Trophoblast cell (in vitro differentiated cells and primary cell): ENCODE measurements at regions not wholly inside any gene's neighbourhood (a gene's known extent, or its start where the extent isn't known, plus 50 kb on each side); places are given as distances from the start of the nearest gene placed in this dataset.
"Not testable (repeated sequence)": the region's sequence is repeated elsewhere in the genome, so short reads cannot be mapped to it uniquely, and the experiment has no call there.

ENCODE experiments used
- DNase-seq, 2 donors: peaks; one replicate each; pipeline ENCODE4 v3.0.0-alpha.2; 2016
- H2AFZ ChIP-seq: 2 replicates; pipeline ENCODE4 v1.6.1; 2013; ENCODE audit warnings: low read length, moderate library complexity, mild to moderate bottlenecking; ENCODE audit not compliant: insufficient read depth, poor library complexity
- H2AK5ac ChIP-seq: 2 replicates; pipeline ENCODE4 v1.6.1; 2013; ENCODE audit warnings: mild to moderate bottlenecking, low read length
- H2BK120ac ChIP-seq: 2 replicates; pipeline ENCODE4 v1.6.1; 2013; ENCODE audit warnings: low read length, mild to moderate bottlenecking, moderate library complexity; ENCODE audit not compliant: insufficient read depth, poor library complexity
- H2BK12ac ChIP-seq: 2 replicates; pipeline ENCODE4 v1.6.1; 2013; ENCODE audit warnings: mild to moderate bottlenecking, low read length, moderate library complexity
- H2BK5ac ChIP-seq: 2 replicates; pipeline ENCODE4 v1.6.1; 2013; ENCODE audit warnings: low read length, low read depth, moderate library complexity, mild to moderate bottlenecking; ENCODE audit not compliant: poor library complexity
- H3K14ac ChIP-seq: 2 replicates; pipeline ENCODE4 v1.6.1; 2013; ENCODE audit warnings: mild to moderate bottlenecking, low read length
- H3K18ac ChIP-seq: 2 replicates; pipeline ENCODE4 v1.6.1; 2013; ENCODE audit warnings: mild to moderate bottlenecking, low read length
- H3K23ac ChIP-seq: 2 replicates; pipeline ENCODE4 v1.6.1; 2013; ENCODE audit warnings: low read length
- H3K27ac ChIP-seq: 2 replicates; pipeline ENCODE4 v1.5.1; 2013; ENCODE audit warnings: low read depth, mild to moderate bottlenecking, inconsistent platforms, low read length, moderate library complexity
- H3K27me3 ChIP-seq: 2 replicates; pipeline ENCODE4 v1.6.1; 2013; ENCODE audit warnings: inconsistent platforms, mild to moderate bottlenecking, low read length, moderate library complexity; ENCODE audit not compliant: insufficient read depth
- H3K36me3 ChIP-seq, 2 experiments: 1 replicate in 1 of 2; 2 replicates in 1 of 2; pipeline ENCODE4 v1.6.1; 2013; ENCODE audit warnings: low read length in 2 of 2, mild to moderate bottlenecking in 2 of 2, moderate library complexity in 1 of 2; ENCODE audit not compliant: insufficient read depth in 2 of 2, control insufficient read depth in 1 of 2
- H3K4ac ChIP-seq: 2 replicates; pipeline ENCODE4 v1.6.1; 2013; ENCODE audit warnings: low read depth, mild to moderate bottlenecking, low read length, moderate library complexity
- H3K4me1 ChIP-seq, 2 experiments: 1 replicate in 1 of 2; 2 replicates in 1 of 2; pipeline ENCODE4 v1.6.1; 2013; ENCODE audit warnings: low read length in 2 of 2, mild to moderate bottlenecking in 2 of 2, moderate library complexity in 1 of 2; ENCODE audit not compliant: insufficient read depth in 2 of 2, control insufficient read depth in 1 of 2
- H3K4me2 ChIP-seq: 2 replicates; pipeline ENCODE4 v1.6.1; 2013; ENCODE audit warnings: inconsistent platforms, mild to moderate bottlenecking, low read length, moderate library complexity
- H3K4me3 ChIP-seq: 2 replicates; pipeline ENCODE4 v1.5.1; 2013; ENCODE audit warnings: mild to moderate bottlenecking, low read depth, low read length, inconsistent platforms
- H3K79me1 ChIP-seq: one replicate; pipeline ENCODE4 v1.6.1; 2013; ENCODE audit warnings: low read length
- H3K79me2 ChIP-seq: 2 replicates; pipeline ENCODE4 v1.6.1; 2013; ENCODE audit warnings: low read length, mild to moderate bottlenecking; ENCODE audit not compliant: control insufficient read depth, insufficient read depth, poor library complexity
- H3K9ac ChIP-seq: 2 replicates; pipeline ENCODE4 v1.6.1; 2013; ENCODE audit warnings: mild to moderate bottlenecking, low read length
- H3K9me3 ChIP-seq: 2 replicates; pipeline ENCODE4 v1.6.1; 2013; ENCODE audit warnings: low read depth, mild to moderate bottlenecking, control low read depth, inconsistent platforms, low read length; ENCODE audit not compliant: insufficient read depth
- H4K12ac ChIP-seq: 2 replicates; pipeline ENCODE4 v1.6.1; 2013; ENCODE audit warnings: low read depth, mild to moderate bottlenecking, low read length, moderate library complexity
- H4K8ac ChIP-seq: 2 replicates; pipeline ENCODE4 v1.6.1; 2013; ENCODE audit warnings: low read depth, mild to moderate bottlenecking, low read length, moderate library complexity
- H4K91ac ChIP-seq: one replicate; pipeline ENCODE4 v1.6.1; 2013; ENCODE audit warnings: low read depth, mild to moderate bottlenecking, low read length, moderate library complexity
- WGBS: extraction: QIAGEN DNeasy Blood & Tissue Kit; methylation state at CpG from one replicate; pipeline ENCODE4 v1.1.7; 2013; ENCODE audit warnings: missing lambda C conversion rate; ENCODE audit not compliant: insufficient read length, insufficient coverage; ENCODE audit errors: extremely low coverage; 5-methylcytosine and 5-hydroxymethylcytosine counted together

DNA sequence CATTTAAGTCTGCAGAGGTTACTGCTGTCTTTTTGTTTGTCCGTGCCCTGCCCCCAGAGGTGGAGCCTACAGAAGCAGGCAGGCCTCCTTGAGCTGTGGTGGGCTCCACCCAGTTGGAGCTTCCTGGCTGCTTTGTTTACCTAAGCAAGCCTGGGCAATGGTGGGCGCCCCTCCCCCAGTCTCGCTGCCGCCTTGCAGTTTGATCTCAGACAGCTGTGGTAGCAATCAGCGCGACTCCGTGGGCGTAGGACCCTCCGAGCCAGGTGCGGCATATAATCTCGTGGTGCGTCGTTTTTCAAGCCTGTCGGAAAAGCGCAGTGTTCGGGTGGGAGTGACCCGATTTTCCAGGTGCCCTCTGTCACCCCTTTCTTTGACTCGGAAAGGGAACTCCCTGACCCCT, 253.3 kb upstream of the PITX2 start:
- H3K9ac ChIP-seq, H3K18ac ChIP-seq, H3K27ac ChIP-seq, H2BK12ac ChIP-seq, DNase-seq, H3K9me3 ChIP-seq, H2AK5ac ChIP-seq, H3K36me3 ChIP-seq, H3K4me2 ChIP-seq, H2BK120ac ChIP-seq, H3K14ac ChIP-seq, H3K4me1 ChIP-seq, H3K79me2 ChIP-seq, H3K4ac ChIP-seq, H3K4me3 ChIP-seq, H2AFZ ChIP-seq, H3K79me1 ChIP-seq, H3K27me3 ChIP-seq, H4K91ac ChIP-seq, H2BK5ac ChIP-seq, H3K23ac ChIP-seq: not testable (repeated sequence)
- Histone ChIP-seq H4K8ac (peak overlapping the region; percentile 38), H4K12ac (peak overlapping the region; percentile 43)
- WGBS: no CpG with 5 or more reads among the region's 18 CpGs

DNA sequence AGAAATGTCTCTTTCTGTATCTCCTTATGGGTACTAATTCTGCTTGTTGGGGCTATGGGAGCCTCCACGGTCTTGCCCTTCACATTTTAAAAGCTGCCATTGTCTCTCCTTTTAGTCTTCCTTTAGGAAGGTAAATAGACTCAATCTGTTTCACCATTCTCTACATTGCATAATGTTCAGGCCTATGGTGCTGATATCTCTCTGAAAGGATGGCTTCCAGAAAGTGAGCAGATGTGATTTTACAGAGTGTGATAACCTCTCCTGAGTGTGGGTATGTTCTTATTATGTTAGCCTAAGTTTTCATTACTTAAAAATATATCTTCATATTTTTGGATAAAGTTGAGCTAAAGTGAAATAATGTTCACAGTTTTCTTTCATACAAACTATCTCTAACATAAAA, 254.0 kb upstream of the PITX2 start:
- WGBS: no CpG with 5 or more reads among the region's 1 CpG
- H3K79me1 ChIP-seq: no peaks in the 10 kb centered on the region
- no peaks in the 10 kb centered on the region for H3K4me1 ChIP-seq
- no peak overlapping the region for H3K9ac ChIP-seq
- H3K79me2 ChIP-seq: no peaks in the 10 kb centered on the region
- no peak overlapping the region for H3K4ac ChIP-seq
- no peak overlapping the region for H4K12ac ChIP-seq
- H3K23ac ChIP-seq: no peak overlapping the region
- H2AK5ac ChIP-seq: no peak overlapping the region
- H3K18ac ChIP-seq: no peak overlapping the region
- no peak overlapping the region for H3K14ac ChIP-seq
- H3K27me3 ChIP-seq: no peaks in the 10 kb centered on the region
- H4K8ac ChIP-seq: no peak overlapping the region
- H3K4me3 ChIP-seq: no peak overlapping the region
- H2BK120ac ChIP-seq: no peak overlapping the region
- no peaks in the 10 kb centered on the region for H3K9me3 ChIP-seq
- no peak overlapping the region for H2BK5ac ChIP-seq
- no peak overlapping the region for H2AFZ ChIP-seq
- H3K27ac ChIP-seq: no peak overlapping the region
- H3K36me3 ChIP-seq: no peaks in the 10 kb centered on the region
- no peak overlapping the region for H4K91ac ChIP-seq
- no peak overlapping the region for H3K4me2 ChIP-seq
- no peak overlapping the region for H2BK12ac ChIP-seq
- DNase-seq: no peak

DNA sequence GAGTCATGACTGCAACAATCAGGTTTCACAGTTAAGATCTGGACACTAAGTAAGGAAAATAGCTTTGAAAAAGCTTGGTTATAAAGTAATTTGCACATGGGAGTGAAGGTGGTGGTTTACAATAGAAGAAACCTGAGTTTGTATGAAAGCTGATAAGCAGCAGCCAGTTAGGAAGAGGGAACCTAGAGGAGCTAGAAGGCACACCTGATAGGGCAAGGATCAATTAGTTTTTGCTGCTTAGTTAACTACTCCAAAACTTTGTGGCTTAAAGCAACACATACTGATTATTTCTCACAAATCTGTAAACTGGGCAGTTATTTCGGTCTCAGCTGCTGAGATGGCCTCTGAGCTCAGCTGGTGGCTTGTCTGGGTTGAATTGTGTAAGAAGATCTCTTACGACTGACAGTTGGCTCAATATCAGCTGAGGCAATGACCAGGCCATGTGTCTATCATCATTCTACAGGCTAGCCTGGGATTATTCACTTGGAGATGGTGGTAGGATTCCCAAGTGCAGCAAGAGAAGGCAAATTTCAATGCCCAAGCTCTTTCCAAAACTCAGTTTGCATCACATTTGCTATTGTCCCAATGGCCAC, 255.0 kb upstream of the PITX2 start:
- no peak overlapping the region for H2BK120ac ChIP-seq
- H2AK5ac ChIP-seq: no peak overlapping the region
- H4K8ac ChIP-seq: no peak overlapping the region
- no peaks in the 10 kb centered on the region for H3K9me3 ChIP-seq
- H3K4me1 ChIP-seq: no peaks in the 10 kb centered on the region
- H4K91ac ChIP-seq: no peak overlapping the region
- WGBS: no CpG with 5 or more reads among the region's 2 CpGs
- peak; percentile 4 to 6 for DNase-seq
- no peak overlapping the region for H3K18ac ChIP-seq
- no peak overlapping the region for H3K27ac ChIP-seq
- H3K4me3 ChIP-seq: no peak overlapping the region
- H3K4ac ChIP-seq: no peak overlapping the region
- H3K79me2 ChIP-seq: no peaks in the 10 kb centered on the region
- no peak overlapping the region for H3K9ac ChIP-seq
- H2AFZ ChIP-seq: no peak overlapping the region
- no peak overlapping the region for H4K12ac ChIP-seq
- no peaks in the 10 kb centered on the region for H3K79me1 ChIP-seq
- H3K36me3 ChIP-seq: no peaks in the 10 kb centered on the region
- H2BK12ac ChIP-seq: no peak overlapping the region
- H2BK5ac ChIP-seq: no peak overlapping the region
- H3K14ac ChIP-seq: no peak overlapping the region
- no peak overlapping the region for H3K23ac ChIP-seq
- no peaks in the 10 kb centered on the region for H3K27me3 ChIP-seq
- H3K4me2 ChIP-seq: no peak overlapping the region

DNA sequence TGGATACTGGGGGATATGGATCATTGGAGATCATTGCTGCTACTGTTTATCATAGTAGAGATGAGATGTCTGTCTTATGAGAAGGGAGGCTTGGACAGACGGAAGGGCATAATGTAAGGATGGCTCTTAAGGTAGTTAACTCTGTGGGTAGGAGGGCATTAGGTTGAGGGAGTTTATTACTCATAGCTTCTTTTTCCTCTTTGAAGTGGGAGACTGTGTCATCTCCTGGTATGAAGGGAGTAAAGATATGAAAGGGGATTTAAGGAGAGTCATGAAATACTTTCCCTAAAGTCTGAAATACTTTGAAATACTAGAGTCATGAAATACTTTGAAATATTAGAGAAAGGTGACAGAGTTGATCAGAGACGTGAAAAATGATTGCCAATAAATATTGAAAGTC, 255.5 kb upstream of the PITX2 start:
- Histone ChIP-seq H4K8ac (no peak overlapping the region), H3K9ac (no peak overlapping the region), H3K27ac (no peak overlapping the region), H3K9me3 (no peaks in the 10 kb centered on the region), H2AFZ (no peak overlapping the region), H2BK12ac (no peak overlapping the region), H3K36me3 (no peaks in the 10 kb centered on the region), H3K79me2 (no peaks in the 10 kb centered on the region), H3K23ac (no peak overlapping the region), H3K18ac (no peak overlapping the region), H3K4me1 (no peaks in the 10 kb centered on the region), H3K4ac (no peak overlapping the region), H2AK5ac (no peak overlapping the region), H2BK5ac (no peak overlapping the region), H3K4me2 (no peak overlapping the region), H3K27me3 (no peaks in the 10 kb centered on the region), H2BK120ac (no peak overlapping the region), H4K12ac (no peak overlapping the region), H3K14ac (no peak overlapping the region), H3K4me3 (no peak overlapping the region), H4K91ac (no peak overlapping the region), H3K79me1 (no peaks in the 10 kb centered on the region)
- no CpG with 5 or more reads among the region's 2 CpGs for WGBS
- peak; percentile 20 to 59 for DNase-seq
